Retina (tissue), 1 donor: ENCODE measurements at regions not wholly inside any gene's neighbourhood (a gene's known extent, or its start where the extent isn't known, plus 50 kb on each side); places are given as distances from the start of the nearest gene placed in this dataset.

Experiments
- DNase-seq: peaks from one replicate; pipeline ENCODE4 v3.0.0-alpha.2; 2016

DNA sequence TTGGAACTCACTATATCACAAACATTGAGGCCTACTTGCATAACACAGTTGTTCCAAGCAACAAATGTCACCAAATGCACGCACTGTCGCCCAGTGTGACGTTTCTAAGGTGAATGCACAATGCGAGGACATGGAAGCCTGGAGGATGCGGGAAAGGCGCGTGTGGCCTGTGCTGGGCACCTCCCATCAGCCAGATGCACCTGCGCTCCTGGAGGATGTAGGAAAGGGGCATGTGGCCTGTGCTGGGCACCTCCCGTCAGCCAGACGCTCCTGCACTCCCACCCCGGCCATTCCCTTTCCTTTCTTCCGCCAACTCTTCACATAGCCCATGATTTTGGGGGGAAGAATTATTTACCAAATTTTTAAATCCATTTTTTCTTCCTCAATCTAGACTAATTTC lies 202.4 kb upstream of the SOX1 start:
- DNase-seq = no peak

DNA sequence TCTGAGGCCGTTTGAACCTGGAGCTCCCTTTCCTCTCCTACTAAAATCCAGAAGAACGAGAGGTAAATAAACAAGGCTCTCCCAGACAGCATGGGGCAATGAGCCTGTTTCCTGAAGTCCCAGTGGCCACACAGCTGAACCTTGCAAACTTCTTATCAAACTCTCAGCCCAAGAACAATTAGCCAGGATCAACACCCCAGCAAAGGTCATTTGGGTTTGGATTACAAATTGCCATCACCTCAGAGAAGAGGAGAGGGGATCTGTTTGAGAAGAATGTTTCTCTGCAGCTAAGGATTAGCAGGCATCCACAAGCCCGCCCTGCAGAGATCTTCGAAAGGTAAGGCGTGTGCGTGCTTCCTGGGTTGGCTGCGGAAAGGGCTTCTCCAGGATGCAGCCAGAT lies 201.9 kb upstream of the SOX1 start:
- DNase-seq = no peak

- DNase-seq = no peak
Measured at GRCh38 chr13:111865826-111866225, 201.1 kb upstream of the SOX1 start.

DNA sequence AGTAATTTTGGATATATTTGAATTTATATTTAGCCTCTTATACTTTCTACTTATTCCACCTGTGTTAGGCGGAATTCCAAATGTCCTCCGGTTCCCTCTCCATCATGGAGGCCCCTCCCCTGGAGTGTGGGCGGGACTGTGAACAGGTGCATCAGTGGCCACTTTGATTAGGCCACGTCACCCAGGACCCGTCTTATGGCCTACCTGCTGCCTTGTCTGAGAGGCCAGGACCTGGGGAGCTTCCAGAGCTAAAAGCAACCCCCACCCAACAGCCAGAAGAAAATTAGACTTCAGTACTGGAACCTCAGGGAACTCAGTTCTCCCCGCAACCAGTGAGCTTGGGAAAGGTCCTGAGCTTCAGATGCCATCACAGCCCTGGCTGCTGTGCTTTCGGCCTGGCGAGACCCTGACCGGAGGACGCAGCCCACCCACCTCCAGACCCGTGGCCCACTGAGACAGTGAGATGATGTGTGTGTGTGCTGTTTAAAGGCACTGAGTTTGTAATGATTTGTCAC lies 200.2 kb upstream of the SOX1 start:
- DNase-seq = no peak

- no peak for DNase-seq
Measured at GRCh38 chr13:111867657-111868056, 199.3 kb upstream of the SOX1 start.

DNA sequence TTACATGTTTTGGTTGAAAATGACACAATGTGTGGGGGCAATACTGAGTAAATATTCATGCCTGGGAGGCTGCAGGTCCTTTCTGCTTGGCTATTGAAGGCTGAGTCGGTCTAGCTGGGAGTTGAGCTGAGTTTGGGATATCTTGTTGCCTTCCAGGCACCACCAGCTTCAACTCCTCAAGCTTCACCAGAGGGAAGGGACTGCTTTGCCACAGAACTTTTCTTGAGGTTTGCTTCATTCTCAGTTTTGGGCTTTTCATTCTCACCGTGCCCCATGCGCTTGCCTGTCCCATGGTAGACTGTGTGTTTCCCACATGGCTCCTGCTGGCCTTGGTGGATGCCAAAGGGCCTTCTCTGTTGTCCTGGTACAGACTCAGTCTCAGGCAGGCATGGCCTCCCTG lies 198.2 kb upstream of the SOX1 start:
- DNase-seq = no peak

- no peak for DNase-seq
Measured at GRCh38 chr13:111872475-111873150, 194.3 kb upstream of the SOX1 start.

GRCh38 chr13:111873676-111874178 lies 193.2 kb upstream of the SOX1 start:
- no peak for DNase-seq

DNA sequence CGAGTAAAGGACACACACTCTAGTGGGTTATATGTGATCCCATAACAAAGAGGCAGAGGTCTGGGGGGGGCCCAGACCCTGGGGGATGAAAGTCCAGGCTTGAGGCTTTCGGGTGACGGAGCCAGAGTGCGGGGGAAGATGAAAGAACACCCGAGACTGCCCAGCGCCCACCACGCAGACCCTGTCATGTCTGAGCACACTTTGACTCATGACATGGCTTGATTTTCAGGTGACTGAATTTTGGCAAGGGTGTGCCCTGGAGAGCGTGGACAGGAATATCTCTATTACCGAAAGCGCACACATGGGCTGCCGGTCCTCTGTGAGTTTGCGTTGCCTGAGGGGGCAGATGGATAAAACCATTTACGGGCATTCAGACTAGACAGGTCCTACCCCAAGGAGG lies 192.0 kb upstream of the SOX1 start:
- DNase-seq = no peak

DNA sequence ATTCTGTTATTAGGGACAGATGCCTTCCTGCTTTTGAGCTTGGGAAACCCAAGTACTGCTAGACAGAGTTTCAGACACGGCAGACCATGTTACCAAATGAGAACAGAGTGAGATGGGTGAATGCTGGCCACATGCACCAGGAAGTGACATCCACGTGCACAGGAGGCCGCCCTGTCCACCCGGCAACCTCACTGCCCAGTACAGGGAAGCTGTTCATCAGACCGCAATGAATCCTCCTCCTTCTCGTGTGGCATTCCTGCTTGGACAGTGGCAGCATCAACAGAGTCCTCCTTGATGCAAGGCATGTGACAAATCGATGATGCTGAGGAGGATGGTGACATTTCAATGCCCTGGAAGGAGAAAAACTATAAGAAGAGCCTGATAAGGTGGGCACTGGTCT lies 191.0 kb upstream of the SOX1 start:
- DNase-seq = no peak

- no peak for DNase-seq
Measured at GRCh38 chr13:111876506-111876905, 190.4 kb upstream of the SOX1 start.

GRCh38 chr13:111877906-111878305 lies 189.0 kb upstream of the SOX1 start:
- no peak for DNase-seq

DNA sequence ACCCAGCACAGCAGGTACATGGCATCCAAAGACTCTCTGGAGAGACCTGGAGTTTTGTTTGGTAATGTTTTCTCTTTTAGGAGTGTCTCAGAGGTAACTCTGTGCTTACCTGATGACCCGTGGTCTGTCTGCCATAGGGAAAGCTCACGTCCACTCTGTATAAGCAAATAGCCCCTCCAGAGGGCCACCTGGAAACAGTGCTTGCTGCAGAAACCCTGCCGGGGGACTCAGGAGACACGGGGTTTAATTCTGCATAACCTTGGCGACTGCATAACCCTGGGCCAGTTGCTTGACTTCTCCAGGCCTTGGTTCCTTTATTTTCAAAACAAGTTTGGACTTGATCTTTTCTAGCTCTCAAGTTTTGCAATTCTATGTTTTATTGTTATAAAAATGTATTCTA lies 187.2 kb upstream of the SOX1 start:
- DNase-seq = no peak

DNA sequence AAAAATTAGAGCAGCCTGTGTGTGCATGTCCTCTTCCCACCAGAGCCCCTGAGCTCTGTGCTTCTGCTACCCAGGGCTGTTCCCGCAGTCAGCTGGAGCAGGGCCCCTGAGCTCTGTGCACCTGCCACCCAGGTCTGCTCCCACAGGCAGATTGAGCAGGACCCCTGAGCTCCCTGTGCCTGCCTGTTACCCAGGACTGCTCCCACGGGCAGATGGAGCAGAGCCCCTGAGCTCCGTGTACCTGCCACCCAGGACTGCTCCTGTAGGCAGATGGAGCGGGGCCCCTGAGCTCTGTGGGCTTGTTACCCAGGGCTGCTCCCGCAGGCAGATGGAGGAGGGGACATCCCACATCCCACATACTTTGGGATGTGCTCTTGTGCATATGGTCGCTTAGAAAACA lies 186.8 kb upstream of the SOX1 start:
- DNase-seq = no peak

DNA sequence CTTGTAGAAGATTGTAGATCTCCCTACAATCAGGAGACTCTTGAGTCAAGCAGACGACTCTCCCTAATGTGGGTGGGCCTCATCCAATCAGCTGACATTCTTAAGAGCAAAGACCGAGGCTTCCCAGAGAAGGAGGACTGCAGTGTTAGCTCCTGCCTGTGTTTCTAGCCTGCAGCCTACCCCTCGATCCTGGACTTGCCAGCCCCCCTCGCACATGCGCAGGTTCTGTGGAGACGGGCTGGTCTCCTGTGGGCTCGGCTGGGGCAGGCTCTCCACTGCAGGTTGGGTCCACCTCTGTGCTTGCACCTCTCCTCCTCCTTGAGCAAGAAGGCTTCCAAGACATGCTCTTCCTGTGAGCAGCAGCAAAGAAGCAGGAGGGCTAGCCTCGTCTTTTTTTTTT lies 185.2 kb upstream of the SOX1 start:
- no peak for DNase-seq

- DNase-seq = no peak
Measured at GRCh38 chr13:111882351-111882750, 184.6 kb upstream of the SOX1 start.

- no peak for DNase-seq
Measured at GRCh38 chr13:111883571-111884343, 183.2 kb upstream of the SOX1 start.

GRCh38 chr13:111886217-111886945 lies 180.6 kb upstream of the SOX1 start:
- no peak for DNase-seq

DNA sequence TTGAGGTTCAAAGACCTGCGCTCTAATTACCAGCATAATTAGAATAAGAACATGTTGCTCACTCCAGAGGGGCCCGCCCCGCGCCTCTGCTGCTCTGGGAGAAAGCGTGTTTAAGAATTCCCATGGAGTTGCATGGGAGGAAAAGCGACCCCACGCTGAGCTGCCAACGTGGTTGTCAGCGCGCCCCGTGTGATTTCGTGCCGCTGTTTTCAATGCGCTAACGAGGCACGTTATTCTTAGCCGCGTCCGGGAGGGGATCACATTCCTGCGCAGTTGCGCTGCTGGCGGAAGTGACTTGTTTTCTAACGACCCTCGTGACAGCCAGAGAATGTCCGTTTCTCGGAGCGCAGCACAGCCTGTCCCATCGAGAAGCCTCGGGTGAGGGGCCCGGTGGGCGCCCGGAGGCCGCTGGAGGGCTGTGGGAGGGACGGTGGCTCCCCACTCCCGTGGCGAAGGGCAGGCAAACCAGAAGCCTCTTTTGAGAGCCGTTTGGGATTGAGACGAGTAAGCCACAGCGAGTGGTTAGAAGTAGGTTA lies 173.8 kb upstream of the SOX1 start:
- peak; percentile 90 for DNase-seq

- peak; percentile 63 for DNase-seq
Measured at GRCh38 chr13:111893607-111894443, 173.1 kb upstream of the SOX1 start.

GRCh38 chr13:111895896-111896821 lies 170.8 kb upstream of the SOX1 start:
- peak; percentile 42 for DNase-seq
